ENCODE measurements at regions not wholly inside any gene's neighbourhood (a gene's known extent, or its start where the extent isn't known, plus 50 kb on each side); places are given as distances from the start of the nearest gene placed in this dataset.

GRCh38 chr20:52655395-52655794 is 316.8 kb upstream of the TSHZ2 start:
- TF ChIP-seq CTCF (conservative IDR thresholded peaks at IDR 0.05; ENCODE audit: low read depth, low read length), result no peak
- TF ChIP-seq RCOR1 (IDR thresholded peaks at IDR 0.05; ENCODE audit: insufficient replicate concordance, low read length), result no peak
- no peak for TF ChIP-seq POLR2A (IDR thresholded peaks at IDR 0.05; ENCODE audit: low read depth, low read length)
- TF ChIP-seq FOS (IDR thresholded peaks at IDR 0.05; ENCODE audit: low read depth, low read length), result no peak
- TF ChIP-seq, protein P1, sequence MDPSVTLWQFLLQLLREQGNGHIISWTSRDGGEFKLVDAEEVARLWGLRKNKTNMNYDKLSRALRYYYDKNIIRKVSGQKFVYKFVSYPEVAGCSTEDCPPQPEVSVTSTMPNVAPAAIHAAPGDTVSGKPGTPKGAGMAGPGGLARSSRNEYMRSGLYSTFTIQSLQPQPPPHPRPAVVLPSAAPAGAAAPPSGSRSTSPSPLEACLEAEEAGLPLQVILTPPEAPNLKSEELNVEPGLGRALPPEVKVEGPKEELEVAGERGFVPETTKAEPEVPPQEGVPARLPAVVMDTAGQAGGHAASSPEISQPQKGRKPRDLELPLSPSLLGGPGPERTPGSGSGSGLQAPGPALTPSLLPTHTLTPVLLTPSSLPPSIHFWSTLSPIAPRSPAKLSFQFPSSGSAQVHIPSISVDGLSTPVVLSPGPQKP (IDR thresholded peaks at IDR 0.05; ENCODE audit: borderline replicate concordance, low read depth, low read length), result no peak
- TF ChIP-seq SMC3 (IDR thresholded peaks at IDR 0.05; ENCODE audit: low read depth, low read length), result no peak

Measured in IMR-90 (cell line).